ENCODE measurements at regions not wholly inside any gene's neighbourhood (a gene's known extent, or its start where the extent isn't known, plus 50 kb on each side); places are given as distances from the start of the nearest gene placed in this dataset.

DNA sequence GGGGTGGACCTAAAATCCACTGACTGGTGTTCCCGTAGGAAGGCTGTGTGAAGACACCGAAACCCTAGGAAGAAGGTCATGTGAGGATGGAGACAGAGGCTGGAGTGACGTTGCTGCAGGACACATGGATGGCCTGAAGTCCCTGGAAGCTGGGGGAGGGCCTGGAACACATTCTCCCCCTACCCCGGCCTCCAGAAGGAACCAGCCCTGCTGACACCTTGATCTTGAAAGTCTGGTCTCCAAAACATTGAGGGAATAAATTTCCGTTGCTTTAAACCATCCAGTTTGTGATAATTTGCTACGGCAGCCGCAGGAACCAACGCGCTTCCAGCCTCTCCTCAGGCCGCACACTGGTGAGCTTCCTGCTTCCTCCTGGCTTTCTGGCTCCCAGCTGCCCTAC lies 288.2 kb downstream of the GLRX3 start:
- no peaks in the 10 kb centered on the region for H3K9me3 ChIP-seq (ENCODE audit: low read length)
- DNase-seq (ENCODE audit: low spot score) = no peak
- no peak overlapping the region for H3K4me2 ChIP-seq (ENCODE audit: low read length)
- no peaks in the 10 kb centered on the region for H4K20me1 ChIP-seq (ENCODE audit: insufficient read depth, low read length)
- H3K4me1 ChIP-seq (ENCODE audit: insufficient read depth, low read length, poor library complexity, severe bottlenecking) = no peaks in the 10 kb centered on the region
- H3K36me3 ChIP-seq (ENCODE audit: insufficient read depth, low read length) = no peaks in the 10 kb centered on the region
- intact Hi-C loops (cut with micrococcal nuclease; ENCODE audit: unreplicated experiment) = no loop called here
- POLR2A ChIA-PET = no interaction called here
- no peaks in the 10 kb centered on the region for H3K79me2 ChIP-seq (ENCODE audit: insufficient read depth, low read depth, low read length)
- H3K9me2 ChIP-seq (ENCODE audit: insufficient read depth, low read length) = no peaks in the 10 kb centered on the region
- no peak overlapping the region for H3K4me3 ChIP-seq (ENCODE audit: low read depth, low read length, poor library complexity, severe bottlenecking)
- no peak overlapping the region for H3K27ac ChIP-seq (ENCODE audit: low read depth, low read length, poor library complexity, severe bottlenecking)
- BruUV-seq (replicated peaks) = no TSS peak
- TF ChIP-seq EZH2phosphoT487 (IDR thresholded peaks at IDR 0.05; ENCODE audit: borderline replicate concordance, low read depth, low read length) = no peak
- TF ChIP-seq, protein P1, sequence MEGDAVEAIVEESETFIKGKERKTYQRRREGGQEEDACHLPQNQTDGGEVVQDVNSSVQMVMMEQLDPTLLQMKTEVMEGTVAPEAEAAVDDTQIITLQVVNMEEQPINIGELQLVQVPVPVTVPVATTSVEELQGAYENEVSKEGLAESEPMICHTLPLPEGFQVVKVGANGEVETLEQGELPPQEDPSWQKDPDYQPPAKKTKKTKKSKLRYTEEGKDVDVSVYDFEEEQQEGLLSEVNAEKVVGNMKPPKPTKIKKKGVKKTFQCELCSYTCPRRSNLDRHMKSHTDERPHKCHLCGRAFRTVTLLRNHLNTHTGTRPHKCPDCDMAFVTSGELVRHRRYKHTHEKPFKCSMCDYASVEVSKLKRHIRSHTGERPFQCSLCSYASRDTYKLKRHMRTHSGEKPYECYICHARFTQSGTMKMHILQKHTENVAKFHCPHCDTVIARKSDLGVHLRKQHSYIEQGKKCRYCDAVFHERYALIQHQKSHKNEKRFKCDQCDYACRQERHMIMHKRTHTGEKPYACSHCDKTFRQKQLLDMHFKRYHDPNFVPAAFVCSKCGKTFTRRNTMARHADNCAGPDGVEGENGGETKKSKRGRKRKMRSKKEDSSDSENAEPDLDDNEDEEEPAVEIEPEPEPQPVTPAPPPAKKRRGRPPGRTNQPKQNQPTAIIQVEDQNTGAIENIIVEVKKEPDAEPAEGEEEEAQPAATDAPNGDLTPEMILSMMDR (conservative IDR thresholded peaks at IDR 0.05; ENCODE audit: low read length) = no peak
- CTCF ChIA-PET (ENCODE audit: unreplicated experiment) = no interaction called here
- H2AFZ ChIP-seq (ENCODE audit: low read length) = no peak overlapping the region

DNA sequence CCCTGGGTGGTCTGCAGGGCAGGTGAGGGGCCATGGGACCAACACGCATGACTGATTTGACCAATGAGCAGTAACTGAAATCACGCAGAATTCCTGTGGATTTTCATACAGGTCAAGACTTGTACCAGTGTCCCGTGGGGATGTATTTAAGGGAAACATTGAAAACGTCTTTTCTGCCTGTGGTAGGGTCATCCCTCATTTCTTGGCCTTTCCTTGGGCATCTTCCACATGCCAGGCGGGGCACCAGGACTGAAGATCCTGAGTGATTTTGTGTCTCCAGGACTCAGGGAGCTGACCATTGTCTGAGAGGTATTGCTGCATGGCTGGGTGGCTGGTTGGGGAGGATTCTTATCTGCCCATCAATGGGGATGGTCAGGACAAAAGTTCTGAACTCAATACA lies 289.0 kb downstream of the GLRX3 start:
- Histone ChIP-seq H3K9me2 (ENCODE audit: insufficient read depth, low read length) (no peaks in the 10 kb centered on the region), H3K4me3 (ENCODE audit: low read depth, low read length, poor library complexity, severe bottlenecking) (no peak overlapping the region), H4K20me1 (ENCODE audit: insufficient read depth, low read length) (no peaks in the 10 kb centered on the region), H3K4me2 (ENCODE audit: low read length) (no peak overlapping the region), H3K36me3 (ENCODE audit: insufficient read depth, low read length) (no peaks in the 10 kb centered on the region), H3K4me1 (ENCODE audit: insufficient read depth, low read length, poor library complexity, severe bottlenecking) (no peaks in the 10 kb centered on the region), H3K9me3 (ENCODE audit: low read length) (no peaks in the 10 kb centered on the region), H3K27ac (ENCODE audit: low read depth, low read length, poor library complexity, severe bottlenecking) (no peak overlapping the region), H3K79me2 (ENCODE audit: insufficient read depth, low read depth, low read length) (no peaks in the 10 kb centered on the region), H2AFZ (ENCODE audit: low read length) (no peak overlapping the region)
- BruUV-seq (replicated peaks) = no TSS peak
- intact Hi-C loops (cut with micrococcal nuclease; ENCODE audit: unreplicated experiment) = no loop called here
- POLR2A ChIA-PET = no interaction called here
- CTCF ChIA-PET (ENCODE audit: unreplicated experiment) = no interaction called here
- no peak for DNase-seq (ENCODE audit: low spot score)
- no peak for TF ChIP-seq EZH2phosphoT487 (IDR thresholded peaks at IDR 0.05; ENCODE audit: borderline replicate concordance, low read depth, low read length)
- TF ChIP-seq, protein P1 (conservative IDR thresholded peaks at IDR 0.05; ENCODE audit: low read length) = no peak

DNA sequence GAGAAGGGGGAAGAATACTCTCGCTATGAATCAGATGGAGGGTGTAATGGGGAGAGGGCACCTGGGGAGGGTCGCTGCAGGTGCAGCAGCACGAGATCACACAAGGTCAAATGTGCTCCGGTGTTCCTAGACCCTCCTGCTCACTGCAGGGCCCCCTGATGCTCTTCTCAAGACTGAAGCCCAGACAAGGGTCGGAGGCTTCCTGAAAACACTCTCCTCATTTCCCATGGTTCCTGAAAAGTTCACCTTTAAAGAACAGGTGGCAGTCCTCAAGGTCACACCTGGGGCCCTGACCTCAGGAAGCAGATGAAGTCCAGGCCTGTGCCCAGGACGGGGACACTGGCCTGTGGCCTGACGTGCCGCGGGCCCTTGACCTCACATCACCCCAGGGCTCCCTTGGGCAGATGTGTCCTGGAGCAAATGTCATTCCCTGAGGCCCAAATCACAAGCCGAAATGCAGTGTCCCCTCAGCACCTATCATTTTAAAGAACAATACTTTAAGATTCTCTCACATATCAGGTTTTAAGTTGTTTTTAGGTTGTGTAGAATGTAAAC lies 289.8 kb downstream of the GLRX3 start:
- Histone ChIP-seq H3K27ac (ENCODE audit: low read depth, low read length, poor library complexity, severe bottlenecking) (no peak overlapping the region), H3K4me1 (ENCODE audit: insufficient read depth, low read length, poor library complexity, severe bottlenecking) (no peaks in the 10 kb centered on the region), H3K36me3 (ENCODE audit: insufficient read depth, low read length) (no peaks in the 10 kb centered on the region), H3K9me2 (ENCODE audit: insufficient read depth, low read length) (no peaks in the 10 kb centered on the region), H3K9me3 (ENCODE audit: low read length) (no peaks in the 10 kb centered on the region), H3K79me2 (ENCODE audit: insufficient read depth, low read depth, low read length) (no peaks in the 10 kb centered on the region), H3K4me2 (ENCODE audit: low read length) (no peak overlapping the region), H2AFZ (ENCODE audit: low read length) (no peak overlapping the region), H3K4me3 (ENCODE audit: low read depth, low read length, poor library complexity, severe bottlenecking) (no peak overlapping the region), H4K20me1 (ENCODE audit: insufficient read depth, low read length) (no peaks in the 10 kb centered on the region)
- no peak for TF ChIP-seq EZH2phosphoT487 (IDR thresholded peaks at IDR 0.05; ENCODE audit: borderline replicate concordance, low read depth, low read length)
- TF ChIP-seq, protein P1 (conservative IDR thresholded peaks at IDR 0.05; ENCODE audit: low read length) = no peak
- intact Hi-C loops (cut with micrococcal nuclease; ENCODE audit: unreplicated experiment) = no loop called here
- no peak for DNase-seq (ENCODE audit: low spot score)
- no TSS peak for BruUV-seq (replicated peaks)
- POLR2A ChIA-PET = no interaction called here
- CTCF ChIA-PET (ENCODE audit: unreplicated experiment) = no interaction called here
